H1 (cell line): ENCODE measurements at regions not wholly inside any gene's neighbourhood (a gene's known extent, or its start where the extent isn't known, plus 50 kb on each side); places are given as distances from the start of the nearest gene placed in this dataset.

Experiments used
- CTCF ChIA-PET: fragments of 300-600 bp; sonication (Branson Sonifier 250); formaldehyde crosslinking; loops from one replicate; lab custom pipeline; 2021; ENCODE audit not compliant: partially characterized antibody; lab: Charles Lee
- POLR2A ChIA-PET: fragments of 300-600 bp; sonication (Branson Sonifier 250); formaldehyde crosslinking; loops from one replicate; lab custom pipeline; 2021; ENCODE audit warnings: inconsistent platforms; ENCODE audit not compliant: partially characterized antibody; lab: Charles Lee
- DNase-seq, 2 experiments: peaks; one replicate each; pipeline versions ENCODE4 v3.0.0 to v3.0.0-alpha.2; 2010 to 2022; ENCODE audit warnings: low spot score in 2 of 2, low read depth in 1 of 2, mixed read lengths in 1 of 2
- FAIRE-seq: peaks from 2 replicates; lab custom pipeline; 2011; peaks lifted over from hg19 to GRCh38; lab: Jason Lieb, UNC
- H2AFZ ChIP-seq: 2 replicates; pipeline ENCODE4 v1.8.1; 2012; ENCODE audit warnings: low read length, inconsistent platforms
- H2AK5ac ChIP-seq: 2 replicates; pipeline ENCODE4 v1.6.1; 2013; ENCODE audit warnings: low read depth, low read length
- H2BK120ac ChIP-seq: replicated peaks from 2 replicates; pipeline ENCODE3; 2013; ENCODE audit warnings: low read depth, low read length, inconsistent platforms
- H2BK12ac ChIP-seq: 2 replicates; pipeline ENCODE4 v1.6.1; 2013; ENCODE audit warnings: low read depth, low read length
- H2BK15ac ChIP-seq: 2 replicates; pipeline ENCODE4 v1.6.1; 2013; ENCODE audit warnings: low read length
- H2BK20ac ChIP-seq: 2 replicates; pipeline ENCODE4 v1.6.1; 2013; ENCODE audit warnings: low read length
- H2BK5ac ChIP-seq: 2 replicates; pipeline ENCODE4 v1.6.1; 2013; ENCODE audit warnings: low read depth, low read length
- H3K14ac ChIP-seq: 2 replicates; pipeline ENCODE4 v1.6.1; 2013; ENCODE audit warnings: inconsistent platforms; ENCODE audit not compliant: insufficient read length
- H3K18ac ChIP-seq: 2 replicates; pipeline ENCODE4 v1.6.1; 2013; ENCODE audit warnings: low read length; ENCODE audit errors: extremely low read depth
- H3K23ac ChIP-seq: 2 replicates; pipeline ENCODE4 v1.6.1; 2013; ENCODE audit warnings: inconsistent platforms; ENCODE audit not compliant: insufficient read length
- H3K23me2 ChIP-seq: 2 replicates; pipeline ENCODE4 v1.6.1; 2013; ENCODE audit warnings: low read depth, low read length
- H3K27ac ChIP-seq: 2 replicates; pipeline ENCODE4 v1.6.1; 2011; ENCODE audit warnings: low read depth, low read length, inconsistent platforms
- H3K27me3 ChIP-seq, 4 experiments: replicated peaks in 1 of 4; 1 replicate in 1 of 4; 2 replicates in 3 of 4; pipeline versions ENCODE4 v1.6.1 to v1.8.1; 2011 to 2013; ENCODE audit warnings: low read length in 3 of 4, mild to moderate bottlenecking in 3 of 4, inconsistent platforms in 2 of 4, mixed read lengths in 2 of 4, moderate library complexity in 1 of 4; ENCODE audit not compliant: control insufficient read depth in 3 of 4, insufficient read depth in 3 of 4; ENCODE audit errors: extremely low read depth in 1 of 4
- H3K36me3 ChIP-seq, 4 experiments: 2 replicates each; pipeline versions ENCODE4 v1.6.1 to v1.8.1; 2011 to 2013; ENCODE audit warnings: mild to moderate bottlenecking in 4 of 4, low read length in 3 of 4, moderate library complexity in 2 of 4, control low read depth in 1 of 4, inconsistent platforms in 1 of 4; ENCODE audit not compliant: insufficient read depth in 4 of 4, control insufficient read depth in 2 of 4
- H3K4ac ChIP-seq: replicated peaks from 2 replicates; pipeline ENCODE3; 2013; ENCODE audit warnings: low read length, low read depth, mixed read lengths, inconsistent platforms; ENCODE audit not compliant: insufficient read length
- H3K4me1 ChIP-seq, 4 experiments: replicated peaks in 1 of 4; 1 replicate in 1 of 4; 2 replicates in 3 of 4; pipeline versions ENCODE4 v1.6.1 to v1.8.1; 2011 to 2013; ENCODE audit warnings: low read length in 3 of 4, inconsistent platforms in 2 of 4, mixed read lengths in 1 of 4; ENCODE audit not compliant: insufficient read depth in 4 of 4, control insufficient read depth in 3 of 4
- H3K4me2 ChIP-seq, 2 experiments: 2 replicates each; pipeline versions ENCODE4 v1.6.1 to v1.8.1; 2011 to 2013; ENCODE audit warnings: low read depth in 2 of 2, low read length in 2 of 2, control low read depth in 1 of 2, inconsistent platforms in 1 of 2, mild to moderate bottlenecking in 1 of 2; ENCODE audit not compliant: insufficient read depth in 1 of 2
- H3K4me3 ChIP-seq, 4 experiments: fragments of 200-600, 300-600 bp in 1 of 4; sonication (generic), shearing (Covaris generic), sonication (Bioruptor Twin) in 1 of 4; 2 replicates each; pipeline versions ENCODE4 v1.5.1 to v1.8.1; 2011 to 2016; ENCODE audit warnings: low read length in 4 of 4, low read depth in 3 of 4, control low read depth in 2 of 4, inconsistent platforms in 2 of 4, mild to moderate bottlenecking in 2 of 4, mixed read lengths in 1 of 4, moderate library complexity in 1 of 4; ENCODE audit not compliant: insufficient read depth in 2 of 4; ENCODE audit errors: extremely low read depth in 1 of 4
- H3K56ac ChIP-seq: replicated peaks from 2 replicates; pipeline ENCODE3; 2013; ENCODE audit warnings: low read depth, mild to moderate bottlenecking, mixed read lengths, low read length, inconsistent platforms; ENCODE audit not compliant: insufficient read length
- H3K79me1 ChIP-seq: 2 replicates; pipeline ENCODE4 v1.6.1; 2013; ENCODE audit warnings: low read depth, low read length, control low read depth
- H3K79me2 ChIP-seq, 2 experiments: 2 replicates each; pipeline versions ENCODE4 v1.6.1 to v1.8.1; 2012 to 2013; ENCODE audit warnings: low read length in 2 of 2, mild to moderate bottlenecking in 2 of 2, inconsistent platforms in 1 of 2; ENCODE audit not compliant: insufficient read depth in 2 of 2, control insufficient read depth in 1 of 2
- H3K9ac ChIP-seq, 4 experiments: replicated peaks in 1 of 4; 1 replicate in 1 of 4; 2 replicates in 3 of 4; pipeline versions ENCODE4 v1.6.1 to v1.8.1; 2011 to 2013; ENCODE audit warnings: low read depth in 3 of 4, low read length in 3 of 4, control low read depth in 2 of 4, mild to moderate bottlenecking in 2 of 4, moderate library complexity in 2 of 4, inconsistent platforms in 1 of 4; ENCODE audit errors: extremely low read depth in 1 of 4
- H3K9me3 ChIP-seq, 2 experiments: 2 replicates each; pipeline versions ENCODE4 v1.6.1 to v1.8.1; 2012 to 2013; ENCODE audit warnings: mild to moderate bottlenecking in 2 of 2, moderate library complexity in 2 of 2, control low read depth in 1 of 2, inconsistent platforms in 1 of 2, low read depth in 1 of 2, low read length in 1 of 2, mixed read lengths in 1 of 2; ENCODE audit not compliant: insufficient read depth in 2 of 2
- H4K20me1 ChIP-seq, 2 experiments: replicated peaks in 1 of 2; 2 replicates each; pipeline versions ENCODE3 to v1.8.1; 2011 to 2013; ENCODE audit warnings: inconsistent platforms in 2 of 2, low read length in 2 of 2, mild to moderate bottlenecking in 1 of 2; ENCODE audit not compliant: insufficient read depth in 2 of 2, control insufficient read depth in 1 of 2
- H4K5ac ChIP-seq: 2 replicates; pipeline ENCODE4 v1.6.1; 2013; ENCODE audit warnings: low read length, low read depth, mixed read lengths, inconsistent platforms; ENCODE audit not compliant: insufficient read length
- H4K8ac ChIP-seq: 2 replicates; pipeline ENCODE4 v1.8.0; 2013; ENCODE audit warnings: mild to moderate bottlenecking, moderate library complexity, low read length, inconsistent platforms; ENCODE audit not compliant: insufficient read depth; ENCODE audit errors: extremely low read depth
- H4K91ac ChIP-seq: replicated peaks from 2 replicates; pipeline ENCODE3; 2013; ENCODE audit warnings: low read length, mixed read lengths, inconsistent platforms; ENCODE audit not compliant: insufficient read length
- BCL11A ChIP-seq, 2 experiments: IDR thresholded peaks; one replicate each; pipeline ENCODE4 v1.6.1; 2011; ENCODE audit warnings: low read depth in 2 of 2, low read length in 2 of 2, mild to moderate bottlenecking in 2 of 2
- CTBP2 ChIP-seq: IDR thresholded peaks from 2 replicates; pipeline ENCODE4 v1.7.0; 2011; ENCODE audit warnings: borderline replicate concordance, mild to moderate bottlenecking, moderate library complexity, mixed read lengths, low read length; ENCODE audit not compliant: insufficient read depth, insufficient read length
- GABPA ChIP-seq: IDR thresholded peaks from 2 replicates; pipeline ENCODE4 v1.6.1; 2011; ENCODE audit warnings: mild to moderate bottlenecking, low read length, moderate library complexity, borderline replicate concordance; ENCODE audit not compliant: insufficient read depth
- HDAC2 ChIP-seq, 2 experiments: fragments of 300-600 bp in 1 of 2; sonication (generic) in 1 of 2; IDR thresholded peaks; 2 replicates each; pipeline ENCODE4 v1.6.1; 2011 to 2012; ENCODE audit warnings: low read depth in 2 of 2, low read length in 2 of 2, mild to moderate bottlenecking in 2 of 2, moderate library complexity in 2 of 2, borderline replicate concordance in 1 of 2, inconsistent platforms in 1 of 2
- JUN ChIP-seq: IDR thresholded peaks from 2 replicates; pipeline ENCODE4 v1.6.1; 2011; ENCODE audit warnings: low read depth, mild to moderate bottlenecking, improper control_type of control experiment, low read length
- POLR2A ChIP-seq, 2 experiments: IDR thresholded peaks; 1 replicate in 1 of 2; 2 replicates in 1 of 2; pipeline ENCODE4 v1.6.1; 2011; ENCODE audit warnings: low read depth in 2 of 2, low read length in 2 of 2, mild to moderate bottlenecking in 2 of 2; ENCODE audit errors: control extremely low read depth in 1 of 2
- POU5F1 ChIP-seq: IDR thresholded peaks from 2 replicates; pipeline ENCODE4 v1.6.1; 2011; ENCODE audit warnings: low read depth, mild to moderate bottlenecking, low read length, moderate library complexity
- RBBP5 ChIP-seq: IDR thresholded peaks from 2 replicates; pipeline ENCODE4 v1.7.1; 2012; ENCODE audit warnings: low read depth, mild to moderate bottlenecking, inconsistent platforms, low read length, moderate library complexity, borderline replicate concordance
- RNF2 ChIP-seq: fragments of 200-900, 300-1000 bp; sonication (generic); IDR thresholded peaks from 2 replicates; pipeline ENCODE4 v1.7.1; 2016; ENCODE audit warnings: borderline replicate concordance, low read depth, mild to moderate bottlenecking, antibody characterized with exemption, low read length; ENCODE audit not compliant: poor library complexity, severe bottlenecking; ENCODE audit errors: missing control alignments
- SIN3A ChIP-seq, 2 experiments: IDR thresholded peaks in 1 of 2; conservative IDR thresholded peaks in 1 of 2; 2 replicates each; pipeline ENCODE4 v1.6.1; 2011 to 2012; ENCODE audit warnings: low read length in 2 of 2, improper control_type of control experiment in 1 of 2, low read depth in 1 of 2, mild to moderate bottlenecking in 1 of 2
- SIRT6 ChIP-seq: IDR thresholded peaks from one replicate; pipeline ENCODE4 v1.7.1; 2012; ENCODE audit warnings: low read length, inconsistent platforms
- SIX5 ChIP-seq: IDR thresholded peaks from 2 replicates; pipeline ENCODE4 v1.6.1; 2011; ENCODE audit warnings: mild to moderate bottlenecking, low read depth, low read length
- TAF1 ChIP-seq: IDR thresholded peaks from 2 replicates; pipeline ENCODE4 v1.6.1; 2011; ENCODE audit warnings: mild to moderate bottlenecking, low read depth, low read length
- TBP ChIP-seq: IDR thresholded peaks from 2 replicates; pipeline ENCODE4 v1.6.1; 2011; ENCODE audit warnings: low read depth, low read length, improper control_type of control experiment
- TCF12 ChIP-seq: IDR thresholded peaks from 2 replicates; pipeline ENCODE4 v1.6.1; 2011; ENCODE audit warnings: low read depth, mild to moderate bottlenecking, low read length
- WGBS, 2 experiments: shearing (Covaris generic) in 1 of 2; methylation state at CpG; one replicate each; pipeline versions ENCODE4 v1.1.6 to v1.1.7; 2013 to 2015; ENCODE audit warnings: low lambda C conversion rate in 2 of 2, mixed read lengths in 2 of 2, inconsistent platforms in 1 of 2, low coverage in 1 of 2, missing lambda C conversion rate in 1 of 2; ENCODE audit not compliant: insufficient replicate concordance in 2 of 2, insufficient coverage in 1 of 2, insufficient read length in 1 of 2; ENCODE audit errors: extremely low coverage in 1 of 2, missing lambda C conversion rate in 1 of 2; 5-methylcytosine and 5-hydroxymethylcytosine counted together

- CTCF ChIA-PET, result interaction anchor here (0.6 to 1.1 kb wide), 2 partner anchors 114 to 120 kb away, joined by 3 read pairs; no protein-coding TSS in a partner anchor
- no peaks in the 10 kb centered on the region for H3K36me3 ChIP-seq
- H3K79me2 ChIP-seq, result no peaks in the 10 kb centered on the region
- no peak overlapping the region for H2BK15ac ChIP-seq
- no peaks in the 10 kb centered on the region for H3K79me1 ChIP-seq
- no peak overlapping the region for H2BK12ac ChIP-seq
- no peaks in the 10 kb centered on the region for H4K20me1 ChIP-seq
- no peak overlapping the region for H4K8ac ChIP-seq
- no peak for FAIRE-seq
- no peak overlapping the region for H2AFZ ChIP-seq
- no peaks in the 10 kb centered on the region for H3K4me1 ChIP-seq
- H3K9me3 ChIP-seq, result peaks cover 14 to 18% of the 10 kb centered on the region in 2 experiments
- no peak overlapping the region for H3K18ac ChIP-seq
- H3K9ac ChIP-seq, result no peak overlapping the region
- H3K27ac ChIP-seq, result no peak overlapping the region
- no peak overlapping the region for H3K14ac ChIP-seq
- H2BK5ac ChIP-seq, result no peak overlapping the region
- no peak overlapping the region for H3K56ac ChIP-seq
- no peak overlapping the region for H4K5ac ChIP-seq
- H3K4ac ChIP-seq, result no peak overlapping the region
- POLR2A ChIA-PET, result no interaction called here
- H2BK120ac ChIP-seq, result no peak overlapping the region
- DNase-seq, result no peak
- H2AK5ac ChIP-seq, result no peak overlapping the region
- H3K23me2 ChIP-seq, result no peaks in the 10 kb centered on the region
- no peak overlapping the region for H3K4me3 ChIP-seq
- H4K91ac ChIP-seq, result no peak overlapping the region
- WGBS, 2 experiments, result 88% methylated on average over 5 of the region's 5 CpGs; no CpG with 5 or more reads in 1 of the 2 experiments
- H3K23ac ChIP-seq, result no peak overlapping the region
- H3K27me3 ChIP-seq, result no peaks in the 10 kb centered on the region
- H3K4me2 ChIP-seq, result no peak overlapping the region
- no peak overlapping the region for H2BK20ac ChIP-seq
- TF ChIP-seq CTBP2 (no peak), SIN3A (conservative IDR thresholded peaks at IDR 0.05 in 1 of 2, IDR thresholded peaks at IDR 0.05 in 1 of 2; ENCODE audit: low read depth in 1 of 2, low read length in 2 of 2) (no peak), RBBP5 (no peak), GABPA (no peak), SIRT6 (no peak), TBP (no peak), HDAC2 (IDR thresholded peaks at IDR 0.05; ENCODE audit: borderline replicate concordance in 1 of 2, low read depth in 2 of 2, low read length in 2 of 2) (no peak), POU5F1 (no peak), SIX5 (no peak), TAF1 (no peak), POLR2A (IDR thresholded peaks at IDR 0.05; ENCODE audit: control extremely low read depth in 1 of 2, low read depth in 2 of 2, low read length in 2 of 2) (no peak), BCL11A (IDR thresholded peaks at IDR 0.05; ENCODE audit: low read depth in 2 of 2, low read length in 2 of 2) (no peak), TCF12 (no peak), JUN (no peak), RNF2 (no peak)
These were observed 183.4 kb upstream of the ADCY1 start for GRCh38 chr7:45390731-45391130.
